CD8-positive, alpha-beta memory T cell (primary cell): ENCODE measurements at regions not wholly inside any gene's neighbourhood (a gene's known extent, or its start where the extent isn't known, plus 50 kb on each side); places are given as distances from the start of the nearest gene placed in this dataset.

Experiments used
- CTCF ChIA-PET: fragments of 350-600 bp; sonication (Branson Sonifier 250); formaldehyde crosslinking; loops from one replicate; lab custom pipeline; 2021; ENCODE audit warnings: antibody characterized with exemption; lab: Charles Lee
- POLR2A ChIA-PET: fragments of 350-600 bp; sonication (Branson Sonifier 250); formaldehyde crosslinking; loops from one replicate; lab custom pipeline; 2021; ENCODE audit warnings: antibody characterized with exemption; lab: Charles Lee
- DNase-seq, 5 donors: peaks; one replicate each; pipeline versions ENCODE4 v3.0.0 to v3.0.0-alpha.2; 2020 to 2022; ENCODE audit warnings: mixed read lengths in 1 of 5
- H3K27ac ChIP-seq: one replicate; pipeline ENCODE4 v1.7.0; 2013; ENCODE audit warnings: low read depth, mild to moderate bottlenecking, low read length, moderate library complexity
- H3K27me3 ChIP-seq: 2 replicates; pipeline ENCODE4 v1.7.0; 2013; ENCODE audit warnings: low read length, mild to moderate bottlenecking; ENCODE audit not compliant: insufficient read depth, poor library complexity, severe bottlenecking
- H3K36me3 ChIP-seq: 2 replicates; pipeline ENCODE4 v1.7.0; 2013; ENCODE audit warnings: mild to moderate bottlenecking, low read length, moderate library complexity; ENCODE audit not compliant: insufficient read depth
- H3K4me1 ChIP-seq: 2 replicates; pipeline ENCODE4 v1.7.0; 2013; ENCODE audit warnings: mild to moderate bottlenecking, low read length, moderate library complexity; ENCODE audit not compliant: insufficient read depth
- H3K4me3 ChIP-seq: 2 replicates; pipeline ENCODE4 v1.7.0; 2013; ENCODE audit warnings: mild to moderate bottlenecking, low read length
- H3K9me3 ChIP-seq: 2 replicates; pipeline ENCODE4 v1.7.0; 2013; ENCODE audit warnings: mild to moderate bottlenecking, low read length
- H3K27ac Mint-ChIP-seq, 8 donors: one replicate each; pipeline ENCODE4 v1.8.0; 2020 to 2021; ENCODE audit warnings: mixed read lengths in 8 of 8, mild to moderate bottlenecking in 6 of 8, inconsistent platforms in 3 of 8, moderate library complexity in 3 of 8
- H3K27me3 Mint-ChIP-seq, 2 donors: one replicate each; pipeline ENCODE4 v1.8.0; 2020 to 2021; ENCODE audit warnings: mixed read lengths in 2 of 2, mild to moderate bottlenecking in 1 of 2, moderate library complexity in 1 of 2
- H3K36me3 Mint-ChIP-seq, 3 donors: one replicate each; pipeline ENCODE4 v1.8.0; 2020 to 2021; ENCODE audit warnings: mixed read lengths in 3 of 3, inconsistent platforms in 1 of 3, mild to moderate bottlenecking in 1 of 3
- H3K4me1 Mint-ChIP-seq, 3 donors: one replicate each; pipeline ENCODE4 v1.8.0; 2020 to 2021; ENCODE audit warnings: mixed read lengths in 3 of 3, inconsistent platforms in 1 of 3, mild to moderate bottlenecking in 1 of 3
- H3K4me3 Mint-ChIP-seq, 7 donors: one replicate each; pipeline ENCODE4 v1.8.0; 2020 to 2021; ENCODE audit warnings: mixed read lengths in 7 of 7, mild to moderate bottlenecking in 6 of 7, moderate library complexity in 4 of 7, inconsistent platforms in 2 of 7
- H3K9me3 Mint-ChIP-seq, 5 donors: one replicate each; pipeline ENCODE4 v1.8.0; 2020 to 2022; ENCODE audit warnings: mixed read lengths in 5 of 5, mild to moderate bottlenecking in 3 of 5, moderate library complexity in 2 of 5, inconsistent platforms in 1 of 5

DNA sequence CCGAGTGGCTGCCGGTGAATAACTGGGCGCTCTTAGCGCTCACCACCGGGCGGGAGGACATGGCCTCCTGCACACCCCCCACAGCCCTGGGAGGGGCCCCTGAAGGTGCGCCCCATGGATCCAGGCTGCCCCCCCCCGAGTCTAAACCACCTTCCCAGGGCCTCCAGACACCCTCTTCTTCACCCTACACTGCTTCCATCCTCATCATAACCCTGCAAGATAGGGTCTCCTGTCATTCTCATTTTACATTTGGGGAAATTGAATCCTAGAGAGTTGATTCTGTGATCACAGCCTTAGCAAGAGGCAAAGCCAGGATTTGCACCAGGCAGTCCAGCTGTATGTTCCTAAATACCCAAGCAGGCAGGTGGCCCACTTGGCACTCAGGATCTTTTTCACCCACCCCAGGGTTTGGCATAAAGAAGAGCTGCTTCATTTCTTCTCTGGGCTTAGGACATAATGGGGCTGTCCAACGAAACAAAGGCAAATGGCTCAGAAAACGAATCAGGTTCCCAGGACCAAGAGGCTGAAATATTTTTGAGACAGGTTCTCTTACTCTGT lies 110.8 kb downstream of the PTPRS start:
- ChIA-PET CTCF (no interaction called here), POLR2A (no interaction called here)
- Histone ChIP-seq H3K4me1 (no peaks in the 10 kb centered on the region), H3K4me3 (no peak overlapping the region), H3K27me3 (no peaks in the 10 kb centered on the region), H3K9me3 (no peaks in the 10 kb centered on the region), H3K36me3 (no peaks in the 10 kb centered on the region), H3K27ac (no peak overlapping the region)
- no peak for DNase-seq
- peak overlapping the region in 4 of 7 donors; percentile 10 to 23 (median 16) for H3K4me3 Mint-ChIP-seq
- peaks cover 10 to 18% of the 10 kb centered on the region in 2 donors for H3K27me3 Mint-ChIP-seq
- H3K9me3 Mint-ChIP-seq = no peaks in the 10 kb centered on the region
- no peaks in the 10 kb centered on the region for H3K36me3 Mint-ChIP-seq
- no peak overlapping the region for H3K27ac Mint-ChIP-seq
- H3K4me1 Mint-ChIP-seq = peaks cover 4 to 11% (median 6%) of the 10 kb centered on the region in 3 donors

DNA sequence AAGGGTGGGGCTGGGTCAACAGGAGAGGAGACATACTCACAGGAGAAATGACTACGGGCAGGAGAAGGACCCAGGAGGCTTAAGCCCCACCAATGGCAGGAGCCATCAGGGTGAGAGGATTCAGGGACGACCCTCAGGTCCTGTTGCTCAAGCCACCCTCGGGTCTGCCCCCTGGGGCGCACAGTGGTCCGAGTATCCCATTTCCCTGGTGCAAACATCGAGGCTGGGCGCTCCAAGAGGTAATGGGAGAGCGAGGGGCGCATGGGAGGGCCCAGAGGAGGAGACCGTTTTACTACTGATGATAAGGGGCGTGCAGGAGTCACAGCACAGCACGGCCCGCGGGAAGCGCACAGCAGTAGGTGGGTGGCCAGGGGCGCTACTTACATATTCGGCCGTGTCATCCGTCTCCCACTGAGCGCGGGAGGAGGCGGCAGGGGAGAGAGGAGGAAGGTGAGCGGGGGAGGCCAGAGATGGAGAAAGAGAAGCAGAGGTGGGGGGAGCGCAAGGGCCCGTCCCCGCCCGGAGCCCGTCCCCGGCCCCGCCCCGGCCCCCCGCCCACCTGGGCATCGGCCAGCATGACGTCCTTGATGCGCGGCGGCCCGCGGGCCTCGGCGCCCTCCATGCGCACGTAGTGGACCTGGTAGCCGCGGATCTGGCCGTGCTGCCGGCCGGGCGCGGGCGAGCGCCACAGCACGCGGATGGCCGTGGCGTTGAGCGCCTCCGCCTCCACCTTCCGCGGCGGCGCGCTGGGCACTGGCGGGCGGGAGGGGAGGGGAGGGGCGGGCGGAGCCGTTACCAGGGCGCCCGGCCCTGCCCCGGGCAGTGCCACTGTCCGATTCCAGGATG lies 111.5 kb downstream of the PTPRS start:
- Mint-ChIP-seq H3K4me3 (peak overlapping the region in 1 of 7 donors; percentile 61), H3K4me1 (peaks cover 4 to 11% (median 6%) of the 10 kb centered on the region in 3 donors), H3K36me3 (no peaks in the 10 kb centered on the region), H3K27me3 (peaks cover 10 to 24% of the 10 kb centered on the region in 2 donors), H3K9me3 (no peaks in the 10 kb centered on the region), H3K27ac (no peak overlapping the region)
- Histone ChIP-seq H3K4me1 (no peaks in the 10 kb centered on the region), H3K27ac (no peak overlapping the region), H3K27me3 (no peaks in the 10 kb centered on the region), H3K36me3 (no peaks in the 10 kb centered on the region), H3K4me3 (no peak overlapping the region), H3K9me3 (no peaks in the 10 kb centered on the region)
- no peak for DNase-seq
- CTCF ChIA-PET = no interaction called here
- POLR2A ChIA-PET = no interaction called here

DNA sequence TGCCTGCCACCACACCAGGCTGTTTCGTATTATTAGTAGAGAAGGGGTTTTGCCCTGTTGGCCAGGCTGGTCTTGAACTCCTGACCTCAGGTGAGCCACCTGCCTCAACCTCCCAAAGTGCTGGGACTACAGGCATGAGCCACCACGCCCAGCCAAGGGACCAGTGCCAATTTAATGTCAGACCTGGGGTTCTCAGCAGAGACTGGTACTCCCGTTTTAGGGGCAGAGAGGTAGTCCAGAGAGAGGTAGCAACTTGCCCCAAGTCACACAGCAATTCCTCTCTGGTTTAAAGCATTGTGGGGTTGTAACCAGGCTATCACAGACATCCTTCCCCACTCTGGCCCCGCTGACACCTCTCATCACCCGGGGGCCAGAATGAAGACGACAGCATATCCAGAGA lies 112.1 kb downstream of the PTPRS start:
- H3K4me3 Mint-ChIP-seq = no peak overlapping the region
- no peaks in the 10 kb centered on the region for H3K4me1 ChIP-seq
- H3K36me3 ChIP-seq = no peaks in the 10 kb centered on the region
- no peak overlapping the region for H3K27ac ChIP-seq
- peaks cover 4 to 11% (median 6%) of the 10 kb centered on the region in 3 donors for H3K4me1 Mint-ChIP-seq
- no peak overlapping the region for H3K4me3 ChIP-seq
- peak overlapping the region in 1 of 8 donors; percentile 5 for H3K27ac Mint-ChIP-seq
- H3K27me3 Mint-ChIP-seq = peaks cover 10 to 24% of the 10 kb centered on the region in 2 donors
- H3K9me3 Mint-ChIP-seq = no peaks in the 10 kb centered on the region
- CTCF ChIA-PET = no interaction called here
- DNase-seq = no peak
- H3K9me3 ChIP-seq = no peaks in the 10 kb centered on the region
- no peaks in the 10 kb centered on the region for H3K27me3 ChIP-seq
- POLR2A ChIA-PET = no interaction called here
- no peaks in the 10 kb centered on the region for H3K36me3 Mint-ChIP-seq

DNA sequence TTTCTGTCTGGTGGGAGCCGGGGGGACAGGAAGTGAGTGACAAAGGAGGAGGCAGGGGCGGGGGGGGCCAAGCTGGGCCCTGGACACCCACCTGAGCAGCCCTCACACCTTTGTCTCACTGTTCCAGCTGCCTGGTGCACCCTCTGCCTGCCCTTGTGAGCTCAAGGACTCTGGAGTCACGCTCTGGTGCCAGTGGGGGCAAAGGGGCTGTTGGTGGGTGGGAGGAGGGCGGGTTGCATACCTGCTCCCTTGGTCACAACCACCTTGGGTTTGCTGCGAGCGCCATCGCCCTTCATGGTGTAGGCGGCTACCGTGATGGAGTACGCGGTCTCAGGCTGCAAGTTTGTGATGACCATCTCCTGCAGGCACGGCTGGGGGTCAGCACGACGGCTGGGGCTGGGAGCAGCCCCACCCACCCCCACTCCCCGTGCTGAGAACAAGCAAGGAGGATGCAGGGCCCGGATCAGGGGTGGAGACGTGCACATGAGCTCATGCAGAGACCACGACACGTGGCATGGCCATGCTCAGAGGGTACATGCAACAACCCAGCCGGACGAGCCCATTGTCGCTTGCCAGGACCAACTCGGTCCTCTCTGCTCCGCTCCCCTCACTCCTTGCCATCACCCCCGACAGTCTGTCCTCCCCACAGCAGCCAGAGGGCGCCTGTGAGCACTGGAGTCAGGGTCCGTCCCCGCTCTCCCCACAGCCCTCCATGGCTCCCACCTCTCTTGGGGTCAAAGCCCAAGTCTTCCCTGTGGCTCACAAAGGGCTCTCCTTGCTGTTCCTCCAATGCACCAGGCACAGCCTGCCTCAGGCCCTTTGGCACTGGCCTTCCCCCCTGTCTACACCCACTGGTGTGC lies 114.9 kb downstream of the PTPRS start:
- no peak overlapping the region for H3K4me3 ChIP-seq
- no peaks in the 10 kb centered on the region for H3K4me1 ChIP-seq
- H3K27ac Mint-ChIP-seq = no peak overlapping the region
- H3K27me3 ChIP-seq = no peaks in the 10 kb centered on the region
- H3K4me1 Mint-ChIP-seq = peaks cover 4 to 11% (median 6%) of the 10 kb centered on the region in 3 donors
- no peaks in the 10 kb centered on the region for H3K9me3 Mint-ChIP-seq
- no peaks in the 10 kb centered on the region for H3K36me3 Mint-ChIP-seq
- H3K36me3 ChIP-seq = no peaks in the 10 kb centered on the region
- H3K4me3 Mint-ChIP-seq = no peak overlapping the region
- H3K27ac ChIP-seq = no peak overlapping the region
- ChIA-PET POLR2A (no interaction called here), CTCF (no interaction called here)
- H3K9me3 ChIP-seq = no peaks in the 10 kb centered on the region
- no peak for DNase-seq
- peaks cover 10 to 34% of the 10 kb centered on the region in 2 donors for H3K27me3 Mint-ChIP-seq

DNA sequence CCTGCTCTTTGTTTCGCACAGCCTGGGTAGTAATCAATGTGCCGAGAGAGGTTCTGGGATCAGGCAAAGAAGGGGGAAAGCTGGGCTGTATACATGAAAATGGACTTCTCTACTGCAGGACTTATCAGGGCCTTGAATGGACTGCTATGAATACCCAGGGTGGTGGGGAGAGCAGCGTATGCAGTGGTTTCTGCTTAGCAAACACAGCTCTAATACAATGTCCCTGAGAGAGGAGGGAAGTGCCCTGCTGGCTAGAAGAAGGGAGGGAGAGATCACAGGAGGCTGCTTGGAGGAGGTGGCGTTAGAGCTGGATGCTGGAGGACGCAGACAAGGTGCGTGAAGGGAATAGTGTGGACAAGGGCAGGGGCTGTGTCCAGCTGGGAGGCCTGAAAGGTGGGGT lies 116.1 kb downstream of the PTPRS start:
- no peak overlapping the region for H3K27ac Mint-ChIP-seq
- peaks cover 0 to 7% (median 4%) of the 10 kb centered on the region in 3 donors for H3K4me1 Mint-ChIP-seq
- no peaks in the 10 kb centered on the region for H3K4me1 ChIP-seq
- H3K4me3 Mint-ChIP-seq = no peak overlapping the region
- no peak overlapping the region for H3K27ac ChIP-seq
- H3K4me3 ChIP-seq = no peak overlapping the region
- no peak for DNase-seq
- CTCF ChIA-PET = interaction anchor here (1.1 kb wide), 1 partner anchor 7 kb away, joined by 3 read pairs; no protein-coding TSS in a partner anchor
- no peaks in the 10 kb centered on the region for H3K36me3 ChIP-seq
- no peaks in the 10 kb centered on the region for H3K36me3 Mint-ChIP-seq
- no peaks in the 10 kb centered on the region for H3K9me3 ChIP-seq
- POLR2A ChIA-PET = no interaction called here
- no peaks in the 10 kb centered on the region for H3K27me3 ChIP-seq
- H3K9me3 Mint-ChIP-seq = no peaks in the 10 kb centered on the region
- H3K27me3 Mint-ChIP-seq = peaks cover 12 to 36% of the 10 kb centered on the region in 2 donors

DNA sequence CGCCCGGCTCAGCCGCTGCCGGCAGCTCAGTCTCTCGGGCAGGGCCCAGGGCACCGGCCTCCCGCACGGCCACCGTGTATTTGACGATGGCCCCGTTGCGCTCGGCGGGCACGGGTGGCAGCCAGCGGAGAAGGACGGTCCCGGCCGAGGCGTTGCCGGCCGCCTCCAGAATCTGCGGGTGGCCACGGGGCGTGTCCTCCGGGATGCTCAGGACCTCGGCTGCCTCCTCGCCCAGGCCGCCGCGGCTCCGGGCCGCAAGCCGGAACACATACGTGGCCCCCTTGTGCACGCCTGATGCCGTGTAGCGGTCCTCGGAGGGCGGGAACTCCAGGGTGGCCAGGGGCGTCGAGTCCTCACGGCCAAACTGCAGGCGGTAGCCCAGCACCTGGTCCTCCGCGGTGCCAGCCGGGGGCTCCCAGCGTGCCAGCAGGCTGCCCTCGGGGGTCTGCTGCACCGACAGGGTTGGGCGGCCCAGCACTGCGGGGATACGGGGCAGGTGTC lies 117.7 kb downstream of the PTPRS start:
- no peaks in the 10 kb centered on the region for H3K36me3 ChIP-seq
- ChIA-PET POLR2A (no interaction called here), CTCF (no interaction called here)
- no peak for DNase-seq
- no peaks in the 10 kb centered on the region for H3K9me3 Mint-ChIP-seq
- H3K27ac Mint-ChIP-seq = no peak overlapping the region
- H3K27me3 ChIP-seq = no peaks in the 10 kb centered on the region
- no peaks in the 10 kb centered on the region for H3K36me3 Mint-ChIP-seq
- H3K27me3 Mint-ChIP-seq = peaks cover 7 to 33% of the 10 kb centered on the region in 2 donors
- no peaks in the 10 kb centered on the region for H3K9me3 ChIP-seq
- no peaks in the 10 kb centered on the region for H3K4me1 ChIP-seq
- no peaks in the 10 kb centered on the region for H3K4me1 Mint-ChIP-seq
- H3K27ac ChIP-seq = no peak overlapping the region
- no peak overlapping the region for H3K4me3 Mint-ChIP-seq
- H3K4me3 ChIP-seq = no peak overlapping the region

DNA sequence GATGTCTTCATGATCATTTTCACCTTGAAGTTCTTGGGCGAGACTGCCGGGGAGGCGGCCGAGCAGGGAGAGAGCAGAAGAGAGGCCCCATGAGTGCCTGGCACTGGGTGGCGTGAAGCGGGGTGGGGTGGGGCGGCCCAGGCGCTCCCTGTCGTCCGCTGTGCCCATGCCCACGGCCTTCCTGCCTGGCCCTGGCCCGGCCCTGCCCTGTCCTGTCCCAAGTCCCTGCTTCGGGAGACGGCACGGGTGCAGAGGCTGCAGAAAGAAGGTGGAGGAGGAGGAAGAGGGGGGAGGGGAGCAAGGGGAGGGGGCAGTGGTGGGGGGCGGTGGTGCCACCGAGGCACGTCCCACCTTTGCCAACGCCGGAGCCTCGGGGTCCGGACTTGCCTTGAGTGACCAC lies 118.4 kb downstream of the PTPRS start:
- Histone ChIP-seq H3K4me1 (no peaks in the 10 kb centered on the region), H3K4me3 (no peak overlapping the region), H3K27ac (no peak overlapping the region), H3K36me3 (no peaks in the 10 kb centered on the region), H3K27me3 (no peaks in the 10 kb centered on the region), H3K9me3 (no peaks in the 10 kb centered on the region)
- Mint-ChIP-seq H3K27ac (no peak overlapping the region), H3K36me3 (no peaks in the 10 kb centered on the region), H3K27me3 (peaks cover 7 to 29% of the 10 kb centered on the region in 2 donors), H3K4me1 (no peaks in the 10 kb centered on the region), H3K9me3 (no peaks in the 10 kb centered on the region), H3K4me3 (no peak overlapping the region)
- DNase-seq = no peak
- ChIA-PET POLR2A (no interaction called here), CTCF (no interaction called here)

DNA sequence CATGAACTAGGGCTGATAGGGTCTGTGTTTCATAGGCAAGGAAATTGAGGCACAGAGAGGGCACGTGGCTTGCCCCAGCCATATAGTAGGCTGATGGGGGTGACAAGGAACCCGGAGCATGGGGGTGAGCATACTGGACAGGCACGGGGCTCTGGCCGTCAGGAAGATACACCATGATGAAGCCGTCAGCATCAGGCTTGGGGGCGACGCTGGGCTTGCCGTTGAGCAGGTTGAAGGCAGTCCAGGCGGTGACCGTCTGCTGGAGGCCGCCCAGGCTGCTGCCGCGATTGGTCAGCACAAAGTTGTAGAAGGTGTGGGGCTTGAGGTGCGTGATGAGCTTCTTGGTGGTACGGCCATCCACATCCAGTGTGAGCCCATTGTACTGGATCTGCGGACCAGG lies 119.7 kb downstream of the PTPRS start:
- Mint-ChIP-seq H3K36me3 (no peaks in the 10 kb centered on the region), H3K4me1 (no peaks in the 10 kb centered on the region), H3K9me3 (no peaks in the 10 kb centered on the region), H3K27me3 (peaks cover 4 to 24% of the 10 kb centered on the region in 2 donors), H3K4me3 (no peak overlapping the region), H3K27ac (no peak overlapping the region)
- POLR2A ChIA-PET = no interaction called here
- Histone ChIP-seq H3K27ac (no peak overlapping the region), H3K9me3 (no peaks in the 10 kb centered on the region), H3K27me3 (no peaks in the 10 kb centered on the region), H3K4me1 (no peaks in the 10 kb centered on the region), H3K36me3 (no peaks in the 10 kb centered on the region), H3K4me3 (no peak overlapping the region)
- no peak for DNase-seq
- CTCF ChIA-PET = no interaction called here
